ENCODE measurements at regions not wholly inside any gene's neighbourhood (a gene's known extent, or its start where the extent isn't known, plus 50 kb on each side); places are given as distances from the start of the nearest gene placed in this dataset.
"Not testable (repeated sequence)": the region's sequence is repeated elsewhere in the genome, so short reads cannot be mapped to it uniquely, and the experiment has no call there.

GRCh38 chr3:26012241-26012745 lies 222.4 kb downstream of the OXSM start:
- no peaks in the 10 kb centered on the region for H3K36me3 ChIP-seq
- TF ChIP-seq, protein P1, sequence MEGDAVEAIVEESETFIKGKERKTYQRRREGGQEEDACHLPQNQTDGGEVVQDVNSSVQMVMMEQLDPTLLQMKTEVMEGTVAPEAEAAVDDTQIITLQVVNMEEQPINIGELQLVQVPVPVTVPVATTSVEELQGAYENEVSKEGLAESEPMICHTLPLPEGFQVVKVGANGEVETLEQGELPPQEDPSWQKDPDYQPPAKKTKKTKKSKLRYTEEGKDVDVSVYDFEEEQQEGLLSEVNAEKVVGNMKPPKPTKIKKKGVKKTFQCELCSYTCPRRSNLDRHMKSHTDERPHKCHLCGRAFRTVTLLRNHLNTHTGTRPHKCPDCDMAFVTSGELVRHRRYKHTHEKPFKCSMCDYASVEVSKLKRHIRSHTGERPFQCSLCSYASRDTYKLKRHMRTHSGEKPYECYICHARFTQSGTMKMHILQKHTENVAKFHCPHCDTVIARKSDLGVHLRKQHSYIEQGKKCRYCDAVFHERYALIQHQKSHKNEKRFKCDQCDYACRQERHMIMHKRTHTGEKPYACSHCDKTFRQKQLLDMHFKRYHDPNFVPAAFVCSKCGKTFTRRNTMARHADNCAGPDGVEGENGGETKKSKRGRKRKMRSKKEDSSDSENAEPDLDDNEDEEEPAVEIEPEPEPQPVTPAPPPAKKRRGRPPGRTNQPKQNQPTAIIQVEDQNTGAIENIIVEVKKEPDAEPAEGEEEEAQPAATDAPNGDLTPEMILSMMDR (IDR thresholded peaks at IDR 0.05): no peak
- TF ChIP-seq EP300 (IDR thresholded peaks at IDR 0.05) (no peak), POLR2A (IDR thresholded peaks at IDR 0.05) (no peak)
- H3K27me3 ChIP-seq: no peaks in the 10 kb centered on the region
- DNase-seq (ENCODE audit: low spot score in 2 of 2): no peak
- H3K27ac ChIP-seq: no peak overlapping the region
- H3K9me3 ChIP-seq: no peaks in the 10 kb centered on the region
- no peaks in the 10 kb centered on the region for H3K4me1 ChIP-seq
- WGBS, 2 donors: 94 to 96% methylated on average over 3 of the region's 3 CpGs
- H3K4me3 ChIP-seq: no peak overlapping the region

DNA sequence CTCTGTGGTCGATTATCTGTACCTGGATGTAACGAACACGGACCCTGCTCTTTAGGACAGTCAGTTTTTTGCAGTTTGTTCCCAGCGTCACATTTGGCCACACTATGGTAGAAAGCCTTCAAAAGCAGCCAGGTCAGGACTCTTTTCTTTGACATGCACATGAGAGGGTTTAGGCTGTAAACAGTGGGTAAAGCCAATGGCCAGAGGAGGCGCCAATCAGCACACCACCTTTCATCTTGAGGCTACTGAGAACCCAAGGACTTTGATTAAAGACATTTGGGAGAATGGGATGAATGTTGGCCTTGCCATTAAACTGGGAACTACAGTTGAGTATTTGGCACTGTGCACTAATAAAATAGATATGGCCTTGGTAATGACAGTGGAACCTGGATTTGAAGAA lies 225.9 kb downstream of the OXSM start:
- H3K27me3 ChIP-seq: no peaks in the 10 kb centered on the region
- H3K4me1 ChIP-seq: no peaks in the 10 kb centered on the region
- no peak overlapping the region for H3K4me3 ChIP-seq
- no peak for TF ChIP-seq EP300 (IDR thresholded peaks at IDR 0.05)
- TF ChIP-seq POLR2A (IDR thresholded peaks at IDR 0.05): no peak
- TF ChIP-seq, protein P1 (IDR thresholded peaks at IDR 0.05): no peak
- peaks cover 0 to 5% (median 0%) of the 10 kb centered on the region in 4 donors for H3K9me3 ChIP-seq
- WGBS, 2 donors: 95% methylated on average over 5 of the region's 5 CpGs
- no peak overlapping the region for H3K27ac ChIP-seq
- DNase-seq (ENCODE audit: low spot score in 2 of 2): no peak
- H3K36me3 ChIP-seq: no peaks in the 10 kb centered on the region

DNA sequence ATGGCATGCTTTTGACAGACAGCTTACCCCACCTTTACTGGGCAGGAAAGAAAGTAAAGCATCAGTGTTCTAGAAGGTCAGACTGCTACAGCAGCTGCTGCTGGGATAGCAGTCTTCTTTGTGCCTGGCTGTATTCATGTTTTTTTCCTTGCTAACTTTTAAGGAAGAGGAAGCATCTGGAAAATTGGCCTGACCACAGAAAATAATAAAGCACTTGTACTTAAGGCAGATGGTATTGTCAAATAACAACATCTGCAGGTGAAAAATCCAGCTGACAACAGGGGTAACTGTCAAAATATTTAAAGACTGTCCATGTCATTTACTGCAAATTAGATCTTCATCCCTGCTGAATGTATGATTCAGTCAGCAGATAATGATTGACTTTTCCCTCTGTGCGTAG lies 229.0 kb downstream of the OXSM start:
- H3K9me3 ChIP-seq: peaks cover 0 to 22% (median 0%) of the 10 kb centered on the region in 4 donors
- DNase-seq (ENCODE audit: low spot score in 2 of 2): no peak
- H3K27me3 ChIP-seq: no peaks in the 10 kb centered on the region
- 86 to 92% methylated on average over 1 of the region's 1 CpG for WGBS, 2 donors
- H3K36me3 ChIP-seq: no peaks in the 10 kb centered on the region
- H3K4me3 ChIP-seq: no peak overlapping the region
- TF ChIP-seq POLR2A (IDR thresholded peaks at IDR 0.05): no peak
- TF ChIP-seq EP300 (IDR thresholded peaks at IDR 0.05): no peak
- TF ChIP-seq, protein P1 (IDR thresholded peaks at IDR 0.05): no peak
- no peaks in the 10 kb centered on the region for H3K4me1 ChIP-seq
- H3K27ac ChIP-seq: no peak overlapping the region

GRCh38 chr3:26024206-26024605 lies 234.3 kb downstream of the OXSM start:
- DNase-seq (ENCODE audit: low spot score in 2 of 2); H3K27me3 ChIP-seq; H3K27ac ChIP-seq; H3K36me3 ChIP-seq; H3K4me1 ChIP-seq; H3K4me3 ChIP-seq: not testable (repeated sequence)
- H3K9me3 ChIP-seq: peaks cover 0 to 32% (median 2%) of the 10 kb centered on the region in 4 donors
- 92 to 95% methylated on average over 3 of the region's 3 CpGs for WGBS, 2 donors

- no peaks in the 10 kb centered on the region for H3K27me3 ChIP-seq
- H3K9me3 ChIP-seq: peaks cover 0 to 10% (median 2%) of the 10 kb centered on the region in 4 donors
- H3K4me1 ChIP-seq: no peaks in the 10 kb centered on the region
- WGBS, 2 donors: 73 to 74% methylated on average over 2 of the region's 2 CpGs
- DNase-seq (ENCODE audit: low spot score in 2 of 2): no peak
- H3K4me3 ChIP-seq: no peak overlapping the region
- H3K36me3 ChIP-seq: no peaks in the 10 kb centered on the region
- no peak overlapping the region for H3K27ac ChIP-seq
- TF ChIP-seq, protein P1 (IDR thresholded peaks at IDR 0.05): no peak
- TF ChIP-seq POLR2A (IDR thresholded peaks at IDR 0.05) (no peak), EP300 (IDR thresholded peaks at IDR 0.05) (no peak)
Observed at GRCh38 chr3:26029321-26029720, 239.4 kb downstream of the OXSM start.

GRCh38 chr3:26042126-26042525 lies 252.2 kb downstream of the OXSM start:
- 87 to 91% methylated on average over 12 of the region's 12 CpGs for WGBS, 2 donors
- not testable (repeated sequence) for H3K27me3 ChIP-seq

More at GRCh38 chr3:26042126-26042525, 252.2 kb downstream of the OXSM start:
- H3K27ac ChIP-seq; H3K36me3 ChIP-seq; H3K4me3 ChIP-seq; DNase-seq (ENCODE audit: low spot score in 2 of 2); H3K4me1 ChIP-seq; H3K9me3 ChIP-seq: not testable (repeated sequence)

All from tibial nerve (tissue), 4 donors.